ENCODE measurements at regions not wholly inside any gene's neighbourhood (a gene's known extent, or its start where the extent isn't known, plus 50 kb on each side); places are given as distances from the start of the nearest gene placed in this dataset.

DNA sequence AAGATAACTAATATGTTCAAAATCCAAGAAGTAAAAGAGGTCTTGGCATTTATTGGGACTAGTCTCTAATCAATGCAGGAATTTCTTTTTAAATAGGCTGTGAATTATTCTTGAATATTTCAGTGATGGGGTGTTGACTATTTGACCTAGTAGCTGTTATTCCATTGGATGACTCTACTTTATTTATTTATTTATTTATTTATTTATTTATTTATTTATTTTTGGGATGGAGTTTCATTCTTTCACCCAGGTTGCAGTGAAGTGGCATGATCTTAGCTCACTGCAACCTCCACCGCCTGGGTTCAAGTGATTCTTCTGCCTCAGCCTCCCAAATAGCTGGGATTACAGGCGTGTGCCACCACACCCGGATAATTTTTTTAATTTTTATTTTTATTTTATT, 1227.8 kb downstream of the ZPLD1 start:
- DNase-seq (ENCODE audit: low read depth in 1 of 2, low spot score in 1 of 2), result no peak
- H3K27ac ChIP-seq (replicated peaks), result no peak overlapping the region
- TF ChIP-seq SPI1 (IDR thresholded peaks at IDR 0.05; ENCODE audit: borderline replicate concordance, low read depth) (no peak), GABPA (IDR thresholded peaks at IDR 0.05; ENCODE audit: low read depth) (no peak), POLR2AphosphoS5 (IDR thresholded peaks at IDR 0.05; ENCODE audit: low read depth) (no peak)
- TF ChIP-seq, protein P1, sequence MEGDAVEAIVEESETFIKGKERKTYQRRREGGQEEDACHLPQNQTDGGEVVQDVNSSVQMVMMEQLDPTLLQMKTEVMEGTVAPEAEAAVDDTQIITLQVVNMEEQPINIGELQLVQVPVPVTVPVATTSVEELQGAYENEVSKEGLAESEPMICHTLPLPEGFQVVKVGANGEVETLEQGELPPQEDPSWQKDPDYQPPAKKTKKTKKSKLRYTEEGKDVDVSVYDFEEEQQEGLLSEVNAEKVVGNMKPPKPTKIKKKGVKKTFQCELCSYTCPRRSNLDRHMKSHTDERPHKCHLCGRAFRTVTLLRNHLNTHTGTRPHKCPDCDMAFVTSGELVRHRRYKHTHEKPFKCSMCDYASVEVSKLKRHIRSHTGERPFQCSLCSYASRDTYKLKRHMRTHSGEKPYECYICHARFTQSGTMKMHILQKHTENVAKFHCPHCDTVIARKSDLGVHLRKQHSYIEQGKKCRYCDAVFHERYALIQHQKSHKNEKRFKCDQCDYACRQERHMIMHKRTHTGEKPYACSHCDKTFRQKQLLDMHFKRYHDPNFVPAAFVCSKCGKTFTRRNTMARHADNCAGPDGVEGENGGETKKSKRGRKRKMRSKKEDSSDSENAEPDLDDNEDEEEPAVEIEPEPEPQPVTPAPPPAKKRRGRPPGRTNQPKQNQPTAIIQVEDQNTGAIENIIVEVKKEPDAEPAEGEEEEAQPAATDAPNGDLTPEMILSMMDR (IDR thresholded peaks at IDR 0.05; ENCODE audit: insufficient read depth, low read length), result no peak
- TF ChIP-seq, protein P2, sequence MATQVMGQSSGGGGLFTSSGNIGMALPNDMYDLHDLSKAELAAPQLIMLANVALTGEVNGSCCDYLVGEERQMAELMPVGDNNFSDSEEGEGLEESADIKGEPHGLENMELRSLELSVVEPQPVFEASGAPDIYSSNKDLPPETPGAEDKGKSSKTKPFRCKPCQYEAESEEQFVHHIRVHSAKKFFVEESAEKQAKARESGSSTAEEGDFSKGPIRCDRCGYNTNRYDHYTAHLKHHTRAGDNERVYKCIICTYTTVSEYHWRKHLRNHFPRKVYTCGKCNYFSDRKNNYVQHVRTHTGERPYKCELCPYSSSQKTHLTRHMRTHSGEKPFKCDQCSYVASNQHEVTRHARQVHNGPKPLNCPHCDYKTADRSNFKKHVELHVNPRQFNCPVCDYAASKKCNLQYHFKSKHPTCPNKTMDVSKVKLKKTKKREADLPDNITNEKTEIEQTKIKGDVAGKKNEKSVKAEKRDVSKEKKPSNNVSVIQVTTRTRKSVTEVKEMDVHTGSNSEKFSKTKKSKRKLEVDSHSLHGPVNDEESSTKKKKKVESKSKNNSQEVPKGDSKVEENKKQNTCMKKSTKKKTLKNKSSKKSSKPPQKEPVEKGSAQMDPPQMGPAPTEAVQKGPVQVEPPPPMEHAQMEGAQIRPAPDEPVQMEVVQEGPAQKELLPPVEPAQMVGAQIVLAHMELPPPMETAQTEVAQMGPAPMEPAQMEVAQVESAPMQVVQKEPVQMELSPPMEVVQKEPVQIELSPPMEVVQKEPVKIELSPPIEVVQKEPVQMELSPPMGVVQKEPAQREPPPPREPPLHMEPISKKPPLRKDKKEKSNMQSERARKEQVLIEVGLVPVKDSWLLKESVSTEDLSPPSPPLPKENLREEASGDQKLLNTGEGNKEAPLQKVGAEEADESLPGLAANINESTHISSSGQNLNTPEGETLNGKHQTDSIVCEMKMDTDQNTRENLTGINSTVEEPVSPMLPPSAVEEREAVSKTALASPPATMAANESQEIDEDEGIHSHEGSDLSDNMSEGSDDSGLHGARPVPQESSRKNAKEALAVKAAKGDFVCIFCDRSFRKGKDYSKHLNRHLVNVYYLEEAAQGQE (IDR thresholded peaks at IDR 0.05; ENCODE audit: insufficient replicate concordance, low read depth), result no peak
- H3K27me3 ChIP-seq (ENCODE audit: insufficient read depth, poor library complexity, severe bottlenecking), result no peaks in the 10 kb centered on the region
- H3K4me3 ChIP-seq (replicated peaks; ENCODE audit: insufficient read depth, low read length), result no peak overlapping the region

DNA sequence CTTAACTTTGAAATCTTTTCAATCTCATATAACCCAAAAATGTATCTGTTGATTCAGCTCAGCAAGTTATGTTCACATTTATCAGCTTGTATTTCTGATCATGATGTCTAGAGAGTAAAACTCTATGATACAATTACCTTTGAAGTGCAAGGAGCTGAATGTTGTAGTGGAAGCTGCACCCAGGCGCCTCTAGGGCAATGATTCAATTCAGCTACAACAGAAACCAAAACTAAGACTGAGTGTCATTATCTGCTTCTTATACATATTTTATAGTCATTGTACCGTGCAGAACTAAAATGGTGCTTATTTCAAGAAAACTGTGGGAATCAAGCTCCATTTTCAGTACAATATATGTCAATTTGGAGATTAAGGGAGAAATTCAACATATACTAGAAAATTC, 1237.5 kb downstream of the ZPLD1 start:
- no peaks in the 10 kb centered on the region for H3K27me3 ChIP-seq (ENCODE audit: insufficient read depth, poor library complexity, severe bottlenecking)
- TF ChIP-seq GABPA (IDR thresholded peaks at IDR 0.05; ENCODE audit: low read depth) (no peak), SPI1 (IDR thresholded peaks at IDR 0.05; ENCODE audit: borderline replicate concordance, low read depth) (no peak), POLR2AphosphoS5 (IDR thresholded peaks at IDR 0.05; ENCODE audit: low read depth) (no peak)
- TF ChIP-seq, protein P1 (IDR thresholded peaks at IDR 0.05; ENCODE audit: insufficient read depth, low read length), result no peak
- TF ChIP-seq, protein P2 (IDR thresholded peaks at IDR 0.05; ENCODE audit: insufficient replicate concordance, low read depth), result no peak
- H3K4me3 ChIP-seq (replicated peaks; ENCODE audit: insufficient read depth, low read length), result no peak overlapping the region
- DNase-seq (ENCODE audit: low read depth in 1 of 2, low spot score in 1 of 2), result no peak
- no peak overlapping the region for H3K27ac ChIP-seq (replicated peaks)

DNA sequence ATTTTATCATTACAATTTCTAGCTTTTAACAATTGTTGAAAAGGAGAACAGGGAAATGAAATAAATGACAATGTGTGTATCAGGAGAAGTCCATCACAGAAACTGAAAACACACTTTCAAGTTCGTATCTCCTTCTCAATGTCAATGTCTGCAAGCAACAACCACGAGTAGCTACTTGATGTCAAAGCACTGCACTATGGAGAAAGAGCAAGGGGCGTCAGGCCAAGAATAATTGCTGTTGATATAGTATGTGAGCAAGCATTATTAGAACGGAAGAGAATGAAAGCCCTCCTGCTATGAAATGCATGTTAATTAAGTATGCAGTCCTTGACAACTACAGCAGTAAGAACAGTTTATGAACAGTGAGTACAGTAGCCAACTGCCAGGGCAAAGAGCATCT, 1250.1 kb downstream of the ZPLD1 start:
- DNase-seq (ENCODE audit: low read depth in 1 of 2, low spot score in 1 of 2), result no peak
- H3K27ac ChIP-seq (replicated peaks), result no peak overlapping the region
- no peaks in the 10 kb centered on the region for H3K27me3 ChIP-seq (ENCODE audit: insufficient read depth, poor library complexity, severe bottlenecking)
- TF ChIP-seq POLR2AphosphoS5 (IDR thresholded peaks at IDR 0.05; ENCODE audit: low read depth) (no peak), GABPA (IDR thresholded peaks at IDR 0.05; ENCODE audit: low read depth) (no peak), SPI1 (IDR thresholded peaks at IDR 0.05; ENCODE audit: borderline replicate concordance, low read depth) (no peak)
- TF ChIP-seq, protein P2 (IDR thresholded peaks at IDR 0.05; ENCODE audit: insufficient replicate concordance, low read depth), result no peak
- TF ChIP-seq, protein P1 (IDR thresholded peaks at IDR 0.05; ENCODE audit: insufficient read depth, low read length), result no peak
- no peak overlapping the region for H3K4me3 ChIP-seq (replicated peaks; ENCODE audit: insufficient read depth, low read length)

Measured in HL-60 (cell line).